ENCODE measurements at regions not wholly inside any gene's neighbourhood (a gene's known extent, or its start where the extent isn't known, plus 50 kb on each side); places are given as distances from the start of the nearest gene placed in this dataset.

GRCh38 chr13:87981416-87981815 is 310.2 kb downstream of the SLITRK5 start:
- intact Hi-C loops (cut with DNase I, micrococcal nuclease): no loop called here
- TF ChIP-seq, protein P1, sequence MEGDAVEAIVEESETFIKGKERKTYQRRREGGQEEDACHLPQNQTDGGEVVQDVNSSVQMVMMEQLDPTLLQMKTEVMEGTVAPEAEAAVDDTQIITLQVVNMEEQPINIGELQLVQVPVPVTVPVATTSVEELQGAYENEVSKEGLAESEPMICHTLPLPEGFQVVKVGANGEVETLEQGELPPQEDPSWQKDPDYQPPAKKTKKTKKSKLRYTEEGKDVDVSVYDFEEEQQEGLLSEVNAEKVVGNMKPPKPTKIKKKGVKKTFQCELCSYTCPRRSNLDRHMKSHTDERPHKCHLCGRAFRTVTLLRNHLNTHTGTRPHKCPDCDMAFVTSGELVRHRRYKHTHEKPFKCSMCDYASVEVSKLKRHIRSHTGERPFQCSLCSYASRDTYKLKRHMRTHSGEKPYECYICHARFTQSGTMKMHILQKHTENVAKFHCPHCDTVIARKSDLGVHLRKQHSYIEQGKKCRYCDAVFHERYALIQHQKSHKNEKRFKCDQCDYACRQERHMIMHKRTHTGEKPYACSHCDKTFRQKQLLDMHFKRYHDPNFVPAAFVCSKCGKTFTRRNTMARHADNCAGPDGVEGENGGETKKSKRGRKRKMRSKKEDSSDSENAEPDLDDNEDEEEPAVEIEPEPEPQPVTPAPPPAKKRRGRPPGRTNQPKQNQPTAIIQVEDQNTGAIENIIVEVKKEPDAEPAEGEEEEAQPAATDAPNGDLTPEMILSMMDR (IDR thresholded peaks at IDR 0.05): no peak
- ATAC-seq: no peak

GRCh38 chr13:87982400-87982799 is 311.2 kb downstream of the SLITRK5 start:
- Histone ChIP-seq H3K36me3 (ENCODE audit: low read depth) (no peaks in the 10 kb centered on the region), H3K4me1 (ENCODE audit: low read depth) (no peaks in the 10 kb centered on the region), H3K9me3 (peaks cover 2% of the 10 kb centered on the region), H3K4me3 (no peak overlapping the region)
- ATAC-seq: no peak
- no peak for DNase-seq
- intact Hi-C loops (cut with DNase I, micrococcal nuclease): no loop called here
- TF ChIP-seq, protein P1 (IDR thresholded peaks at IDR 0.05): no peak

More at GRCh38 chr13:87981416-87981815, 310.2 kb downstream of the SLITRK5 start:
- H3K4me1 ChIP-seq (ENCODE audit: low read depth): no peaks in the 10 kb centered on the region
- H3K9me3 ChIP-seq: peaks cover 4% of the 10 kb centered on the region
- DNase-seq: no peak
- H3K36me3 ChIP-seq (ENCODE audit: low read depth): no peaks in the 10 kb centered on the region
- no peak overlapping the region for H3K4me3 ChIP-seq

- Histone ChIP-seq H3K9me3 (peaks cover 5% of the 10 kb centered on the region), H3K4me3 (no peak overlapping the region), H3K36me3 (ENCODE audit: low read depth) (no peaks in the 10 kb centered on the region), H3K4me1 (ENCODE audit: low read depth) (no peaks in the 10 kb centered on the region)
- TF ChIP-seq, protein P1 (IDR thresholded peaks at IDR 0.05): no peak
- ATAC-seq (no peak), DNase-seq (no peak)
- intact Hi-C loops (cut with DNase I, micrococcal nuclease): no loop called here
Measured at GRCh38 chr13:87986639-87987250, 315.6 kb downstream of the SLITRK5 start.

GRCh38 chr13:87998081-87998480 is 326.9 kb downstream of the SLITRK5 start:
- ATAC-seq: no peak
- TF ChIP-seq, protein P1 (IDR thresholded peaks at IDR 0.05): no peak
- no peaks in the 10 kb centered on the region for H3K9me3 ChIP-seq
- DNase-seq: no peak
- no peak overlapping the region for H3K4me3 ChIP-seq
- no peaks in the 10 kb centered on the region for H3K36me3 ChIP-seq (ENCODE audit: low read depth)
- H3K4me1 ChIP-seq (ENCODE audit: low read depth): no peaks in the 10 kb centered on the region
- intact Hi-C loops (cut with DNase I, micrococcal nuclease): no loop called here

- H3K9me3 ChIP-seq: no peaks in the 10 kb centered on the region
- no peaks in the 10 kb centered on the region for H3K4me1 ChIP-seq (ENCODE audit: low read depth)
- ATAC-seq: no peak
- H3K36me3 ChIP-seq (ENCODE audit: low read depth): no peaks in the 10 kb centered on the region
- intact Hi-C loops (cut with DNase I, micrococcal nuclease): no loop called here
- TF ChIP-seq, protein P1 (IDR thresholded peaks at IDR 0.05): no peak
- no peak for DNase-seq
- no peak overlapping the region for H3K4me3 ChIP-seq
Measured at GRCh38 chr13:87999240-87999700, 328.1 kb downstream of the SLITRK5 start.

- intact Hi-C loops (cut with DNase I, micrococcal nuclease): no loop called here
- ATAC-seq (no peak), DNase-seq (no peak)
- TF ChIP-seq, protein P1 (IDR thresholded peaks at IDR 0.05): no peak
- no peak overlapping the region for H3K4me3 ChIP-seq
- H3K4me1 ChIP-seq (ENCODE audit: low read depth): no peaks in the 10 kb centered on the region
- no peaks in the 10 kb centered on the region for H3K36me3 ChIP-seq (ENCODE audit: low read depth)
- no peaks in the 10 kb centered on the region for H3K9me3 ChIP-seq
Measured at GRCh38 chr13:87999788-88000187, 328.6 kb downstream of the SLITRK5 start.
